ENCODE measurements at regions not wholly inside any gene's neighbourhood (a gene's known extent, or its start where the extent isn't known, plus 50 kb on each side); places are given as distances from the start of the nearest gene placed in this dataset.
A peak's percentile ranks its signal among the peaks of the same experiment; 100 is the strongest.

- Mint-ChIP-seq H3K4me3 (no peak overlapping the region), H3K9me3 (no peaks in the 10 kb centered on the region), H3K27me3 (peaks cover 7 to 14% of the 10 kb centered on the region in 2 donors), H3K27ac (no peak overlapping the region), H3K4me1 (ENCODE audit: low read depth in 2 of 2) (peaks cover 8 to 13% of the 10 kb centered on the region in 2 donors), H3K36me3 (no peaks in the 10 kb centered on the region)
- no peak for DNase-seq (ENCODE audit: low spot score)
- no peak for ATAC-seq
Measured at GRCh38 chr18:76685860-76686259, 136.5 kb upstream of the ZNF236 start.

GRCh38 chr18:76685402-76685801, 137.0 kb upstream of the ZNF236 start:
- peaks cover 7 to 11% of the 10 kb centered on the region in 2 donors for H3K27me3 Mint-ChIP-seq
- H3K27ac Mint-ChIP-seq: peak overlapping the region in 1 of 2 donors; percentile 33
- DNase-seq (ENCODE audit: low spot score) (no peak), ATAC-seq (no peak)
- H3K36me3 Mint-ChIP-seq: no peaks in the 10 kb centered on the region
- H3K4me3 Mint-ChIP-seq: no peak overlapping the region
- H3K9me3 Mint-ChIP-seq: no peaks in the 10 kb centered on the region
- peaks cover 8 to 13% of the 10 kb centered on the region in 2 donors for H3K4me1 Mint-ChIP-seq (ENCODE audit: low read depth in 2 of 2)

- ATAC-seq (no peak), DNase-seq (ENCODE audit: low spot score) (no peak)
- Mint-ChIP-seq H3K27ac (no peak overlapping the region), H3K4me1 (ENCODE audit: low read depth in 2 of 2) (peaks cover 6 to 10% of the 10 kb centered on the region in 2 donors), H3K36me3 (no peaks in the 10 kb centered on the region), H3K27me3 (peaks cover 4 to 7% of the 10 kb centered on the region in 2 donors), H3K4me3 (no peak overlapping the region), H3K9me3 (no peaks in the 10 kb centered on the region)
Measured at GRCh38 chr18:76684265-76684664, 138.1 kb upstream of the ZNF236 start.

GRCh38 chr18:76679945-76680344, 142.4 kb upstream of the ZNF236 start:
- ATAC-seq: no peak
- no peak overlapping the region for H3K27ac Mint-ChIP-seq

GRCh38 chr18:76679259-76679658, 143.1 kb upstream of the ZNF236 start:
- Mint-ChIP-seq H3K36me3 (no peaks in the 10 kb centered on the region), H3K4me1 (ENCODE audit: low read depth in 2 of 2) (no peaks in the 10 kb centered on the region), H3K27me3 (peaks cover 10 to 11% of the 10 kb centered on the region in 2 donors), H3K4me3 (no peak overlapping the region), H3K27ac (no peak overlapping the region), H3K9me3 (no peaks in the 10 kb centered on the region)
- ATAC-seq (no peak), DNase-seq (ENCODE audit: low spot score) (no peak)

More at GRCh38 chr18:76679945-76680344, 142.4 kb upstream of the ZNF236 start:
- no peaks in the 10 kb centered on the region for H3K9me3 Mint-ChIP-seq
- H3K27me3 Mint-ChIP-seq: peaks cover 8 to 11% of the 10 kb centered on the region in 2 donors
- no peaks in the 10 kb centered on the region for H3K36me3 Mint-ChIP-seq
- no peaks in the 10 kb centered on the region for H3K4me1 Mint-ChIP-seq (ENCODE audit: low read depth in 2 of 2)
- DNase-seq (ENCODE audit: low spot score): no peak
- H3K4me3 Mint-ChIP-seq: no peak overlapping the region

DNA sequence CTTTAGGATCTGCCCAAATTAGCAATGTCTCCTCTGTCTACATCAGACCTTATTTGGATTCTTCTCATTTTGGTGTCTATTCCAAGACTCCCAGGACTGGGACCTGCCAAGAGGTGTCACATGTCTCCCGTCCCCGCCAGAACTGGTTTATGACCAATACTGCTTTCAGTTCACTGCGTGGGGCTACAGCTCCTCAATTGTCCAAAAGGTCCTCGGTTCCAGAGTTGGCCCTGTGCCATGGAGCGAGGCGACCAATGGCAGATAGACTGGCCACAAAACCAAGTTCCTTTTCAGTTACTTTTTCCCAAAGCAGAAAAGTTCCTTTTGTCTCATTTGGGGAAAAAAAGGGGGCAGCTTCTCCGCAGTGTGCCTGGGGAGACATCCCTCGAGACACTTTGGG, 144.1 kb upstream of the ZNF236 start:
- Mint-ChIP-seq H3K4me3 (no peak overlapping the region), H3K27me3 (peaks cover 10 to 11% of the 10 kb centered on the region in 2 donors), H3K9me3 (no peaks in the 10 kb centered on the region), H3K27ac (no peak overlapping the region), H3K36me3 (no peaks in the 10 kb centered on the region), H3K4me1 (ENCODE audit: low read depth in 2 of 2) (no peaks in the 10 kb centered on the region)
- ATAC-seq (no peak), DNase-seq (ENCODE audit: low spot score) (no peak)

DNA sequence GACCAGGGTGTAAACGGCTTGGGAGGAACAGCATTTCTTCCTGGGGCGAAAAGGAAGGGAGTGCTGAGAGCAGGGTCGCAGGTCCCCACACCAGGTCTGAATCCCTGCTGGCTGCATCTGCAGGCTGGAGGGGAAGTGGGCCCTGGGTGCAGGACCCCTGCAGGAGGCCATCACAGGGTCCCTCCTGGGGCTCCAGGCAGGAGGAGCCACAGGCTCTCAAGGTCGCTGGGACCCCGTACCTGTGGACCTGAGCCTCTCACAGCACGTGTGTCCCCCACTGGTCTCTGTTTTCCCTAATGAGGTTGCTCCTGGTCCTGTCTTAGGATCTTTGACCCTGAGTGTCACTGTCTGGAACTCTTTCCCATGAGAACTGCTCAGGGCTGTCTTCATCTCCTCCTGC, 147.8 kb upstream of the ZNF236 start:
- peaks cover 7 to 17% of the 10 kb centered on the region in 2 donors for H3K27me3 Mint-ChIP-seq
- no peak overlapping the region for H3K27ac Mint-ChIP-seq
- H3K4me3 Mint-ChIP-seq: no peak overlapping the region
- no peaks in the 10 kb centered on the region for H3K4me1 Mint-ChIP-seq (ENCODE audit: low read depth in 2 of 2)
- no peaks in the 10 kb centered on the region for H3K9me3 Mint-ChIP-seq
- DNase-seq (ENCODE audit: low spot score) (no peak), ATAC-seq (peak; percentile 9 to 11)
- H3K36me3 Mint-ChIP-seq: no peaks in the 10 kb centered on the region

GRCh38 chr18:76673281-76674185, 148.8 kb upstream of the ZNF236 start:
- no peak for DNase-seq (ENCODE audit: low spot score)
- Mint-ChIP-seq H3K9me3 (no peaks in the 10 kb centered on the region), H3K27me3 (peaks cover 4 to 17% of the 10 kb centered on the region in 2 donors), H3K36me3 (no peaks in the 10 kb centered on the region), H3K4me1 (ENCODE audit: low read depth in 2 of 2) (no peaks in the 10 kb centered on the region), H3K4me3 (no peak overlapping the region), H3K27ac (no peak overlapping the region)
- no peak for ATAC-seq

- Mint-ChIP-seq H3K36me3 (no peaks in the 10 kb centered on the region), H3K4me3 (no peak overlapping the region), H3K9me3 (no peaks in the 10 kb centered on the region), H3K4me1 (ENCODE audit: low read depth in 2 of 2) (no peaks in the 10 kb centered on the region), H3K27ac (no peak overlapping the region), H3K27me3 (peaks cover 4 to 17% of the 10 kb centered on the region in 2 donors)
- DNase-seq (ENCODE audit: low spot score) (no peak), ATAC-seq (no peak)
Measured at GRCh38 chr18:76672627-76673026, 149.7 kb upstream of the ZNF236 start.

DNA sequence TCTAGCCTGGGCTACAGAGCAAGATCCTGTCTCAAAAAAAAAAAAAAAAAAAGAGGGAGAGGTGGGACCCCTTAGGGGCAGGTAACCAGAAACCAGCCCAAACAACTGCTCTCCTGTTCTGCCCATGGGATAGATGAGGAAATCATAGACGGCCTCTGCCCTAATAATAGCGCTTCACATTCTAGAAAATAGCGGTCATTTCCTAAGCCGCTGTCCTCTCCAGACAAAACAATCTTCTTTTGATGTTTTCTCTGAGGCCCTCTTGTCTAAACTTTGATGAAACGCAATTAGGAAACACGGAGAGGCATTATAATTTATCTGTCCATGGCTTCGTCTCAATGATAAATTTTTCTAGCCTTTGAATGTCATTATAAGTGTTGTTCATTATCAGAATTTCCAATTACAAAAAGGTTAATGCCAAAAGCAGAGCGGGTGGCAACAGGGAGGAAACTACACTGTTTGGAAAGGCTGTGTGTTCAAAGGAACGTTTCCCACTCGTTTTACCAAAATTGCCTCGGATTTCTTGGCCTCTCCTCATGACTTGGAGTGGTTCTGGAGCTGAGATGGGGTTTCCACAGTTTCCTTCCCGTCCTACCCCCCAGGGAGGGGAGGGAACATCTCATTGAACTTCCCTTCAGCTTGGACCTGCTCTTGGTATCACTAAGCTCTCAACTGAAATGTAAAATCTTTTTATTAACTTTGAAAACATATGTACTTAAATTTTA, 151.6 kb upstream of the ZNF236 start:
- Mint-ChIP-seq H3K9me3 (no peaks in the 10 kb centered on the region), H3K27me3 (peaks cover 7 to 19% of the 10 kb centered on the region in 2 donors), H3K36me3 (no peaks in the 10 kb centered on the region), H3K27ac (no peak overlapping the region), H3K4me1 (ENCODE audit: low read depth in 2 of 2) (no peaks in the 10 kb centered on the region), H3K4me3 (no peak overlapping the region)
- DNase-seq (ENCODE audit: low spot score): no peak
- ATAC-seq: no peak

GRCh38 chr18:76668546-76668945, 153.8 kb upstream of the ZNF236 start:
- H3K4me1 Mint-ChIP-seq (ENCODE audit: low read depth in 2 of 2): no peaks in the 10 kb centered on the region
- no peak overlapping the region for H3K4me3 Mint-ChIP-seq
- H3K27ac Mint-ChIP-seq: no peak overlapping the region
- no peaks in the 10 kb centered on the region for H3K9me3 Mint-ChIP-seq
- ATAC-seq (no peak), DNase-seq (ENCODE audit: low spot score) (no peak)
- peaks cover 9 to 20% of the 10 kb centered on the region in 2 donors for H3K27me3 Mint-ChIP-seq
- H3K36me3 Mint-ChIP-seq: no peaks in the 10 kb centered on the region

- Mint-ChIP-seq H3K27ac (no peak overlapping the region), H3K36me3 (no peaks in the 10 kb centered on the region), H3K27me3 (peaks cover 9 to 20% of the 10 kb centered on the region in 2 donors), H3K4me3 (no peak overlapping the region), H3K4me1 (ENCODE audit: low read depth in 2 of 2) (no peaks in the 10 kb centered on the region), H3K9me3 (no peaks in the 10 kb centered on the region)
- ATAC-seq: no peak
- no peak for DNase-seq (ENCODE audit: low spot score)
Measured at GRCh38 chr18:76668119-76668518, 154.2 kb upstream of the ZNF236 start.

- H3K9me3 Mint-ChIP-seq: no peaks in the 10 kb centered on the region
- H3K27me3 Mint-ChIP-seq: peaks cover 9 to 20% of the 10 kb centered on the region in 2 donors
- H3K4me1 Mint-ChIP-seq (ENCODE audit: low read depth in 2 of 2): no peaks in the 10 kb centered on the region
- no peak for ATAC-seq
- no peaks in the 10 kb centered on the region for H3K36me3 Mint-ChIP-seq
- no peak for DNase-seq (ENCODE audit: low spot score)
- H3K4me3 Mint-ChIP-seq: no peak overlapping the region
- H3K27ac Mint-ChIP-seq: no peak overlapping the region
Measured at GRCh38 chr18:76667603-76668002, 154.8 kb upstream of the ZNF236 start.

DNA sequence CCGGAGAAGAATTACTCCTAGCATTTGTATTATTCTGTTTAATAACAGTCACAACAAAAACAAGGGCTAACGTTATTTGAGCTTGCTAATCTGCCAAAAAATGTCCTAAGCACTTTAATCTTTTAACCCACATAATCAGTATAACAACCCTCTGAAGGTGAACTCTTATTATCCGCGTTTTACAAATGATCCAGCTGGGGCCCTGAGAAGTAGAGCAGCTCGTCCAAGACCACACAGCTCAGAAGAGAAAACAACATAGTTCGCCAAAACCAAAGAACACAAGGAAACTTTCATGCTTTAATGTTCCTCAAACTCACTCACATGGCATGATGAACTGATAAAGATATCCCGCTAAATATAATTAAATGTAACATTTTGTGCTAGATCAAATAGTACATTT, 159.7 kb upstream of the ZNF236 start:
- Mint-ChIP-seq H3K27me3 (peaks cover 14 to 20% of the 10 kb centered on the region in 2 donors), H3K36me3 (no peaks in the 10 kb centered on the region), H3K4me3 (no peak overlapping the region), H3K9me3 (no peaks in the 10 kb centered on the region), H3K27ac (no peak overlapping the region), H3K4me1 (ENCODE audit: low read depth in 2 of 2) (peaks cover 10 to 14% of the 10 kb centered on the region in 2 donors)
- ATAC-seq: no peak
- DNase-seq (ENCODE audit: low spot score): no peak
